H1 (cell line): ENCODE measurements at regions not wholly inside any gene's neighbourhood (a gene's known extent, or its start where the extent isn't known, plus 50 kb on each side); places are given as distances from the start of the nearest gene placed in this dataset.
"Not testable (repeated sequence)": the region's sequence is repeated elsewhere in the genome, so short reads cannot be mapped to it uniquely, and the experiment has no call there.

Experiments
- CEBPB ChIP-seq: IDR thresholded peaks from 2 replicates; pipeline ENCODE4 v1.6.1; 2012; ENCODE audit warnings: low read depth, low read length
- EZH2 ChIP-seq: fragments of 200-600 bp; sonication (generic); IDR thresholded peaks from 2 replicates; pipeline ENCODE4 v1.7.1; 2012; ENCODE audit warnings: low read depth, mild to moderate bottlenecking, moderate library complexity, low read length, inconsistent platforms; ENCODE audit not compliant: severe bottlenecking
- POLR2A ChIP-seq, 2 experiments: IDR thresholded peaks; 1 replicate in 1 of 2; 2 replicates in 1 of 2; pipeline ENCODE4 v1.6.1; 2011; ENCODE audit warnings: low read depth in 2 of 2, low read length in 2 of 2, mild to moderate bottlenecking in 2 of 2; ENCODE audit errors: control extremely low read depth in 1 of 2

DNA sequence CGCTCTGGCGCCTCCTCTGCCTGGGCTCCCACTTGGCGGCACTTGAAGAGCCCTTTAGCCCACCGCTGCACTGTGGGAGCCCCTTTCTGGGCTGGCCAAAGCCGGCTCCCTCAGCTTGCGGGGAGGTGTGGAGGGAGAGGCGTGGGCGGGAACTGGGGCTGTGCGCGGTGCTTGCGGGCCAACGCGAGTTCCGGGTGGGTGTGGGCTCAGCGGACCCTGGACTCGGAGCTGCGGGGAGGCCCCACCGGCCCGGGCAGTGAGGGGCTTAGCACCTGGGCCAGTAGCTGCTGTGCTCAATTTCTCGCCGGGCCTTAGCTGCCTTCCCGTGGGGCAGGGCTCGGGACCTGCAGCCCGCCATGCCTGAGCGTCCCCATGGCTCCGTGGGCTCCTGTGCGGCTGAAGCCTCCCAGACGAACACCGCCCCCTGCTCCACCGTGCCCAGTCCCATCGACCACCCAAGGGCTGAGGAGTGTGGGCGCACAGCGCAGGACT, 216.2 kb downstream of the FGFR2 start:
- TF ChIP-seq POLR2A (IDR thresholded peaks at IDR 0.05; ENCODE audit: control extremely low read depth in 1 of 2, low read depth in 2 of 2, low read length in 2 of 2); CEBPB; EZH2: not testable (repeated sequence)
